A549 (cell line): ENCODE measurements at regions not wholly inside any gene's neighbourhood (a gene's known extent, or its start where the extent isn't known, plus 50 kb on each side); places are given as distances from the start of the nearest gene placed in this dataset.

Experiments used
- ATAC-seq, 2 experiments: fragments of 200-7000 bp in 1 of 2; fragments of >200 bp in 1 of 2; cut with Nextera tagmentation in 1 of 2; cut with Tn5 transposase in 1 of 2; 3 replicates each; pipeline versions ENCODE4 v1.8.0 to v1.9.1; 2018 to 2020; ENCODE audit warnings: mild to moderate bottlenecking in 1 of 2, moderate library complexity in 1 of 2
- CTCF ChIA-PET: fragments of 300-600 bp; sonication (Branson Sonifier 250); formaldehyde crosslinking; extraction: SDS; loops from one replicate; lab custom pipeline; 2021; ENCODE audit warnings: antibody characterized with exemption, inconsistent platforms; lab: Yijun Ruan, JAX
- POLR2A ChIA-PET: fragments of 350-600 bp; formaldehyde crosslinking; extraction: SDS; loops from one replicate; lab custom pipeline; 2021; ENCODE audit warnings: antibody characterized with exemption, inconsistent platforms; lab: Yijun Ruan, JAX
- DNase-seq, 2 experiments: peaks; one replicate each; pipeline versions ENCODE4 v3.0.0 to v3.0.0-alpha.2; 2011 to 2016; ENCODE audit warnings: low read depth in 1 of 2, low spot score in 1 of 2
- FAIRE-seq: peaks from 2 replicates; lab custom pipeline; 2011; peaks lifted over from hg19 to GRCh38; lab: Jason Lieb, UNC
- H3K27ac ChIP-seq, 2 experiments: fragments of >200 bp; sonication (Bioruptor Twin); formaldehyde crosslinking; 3 replicates each; pipeline ENCODE4 v1.5.1; 2016 to 2017
- H3K4me1 ChIP-seq: fragments of >200 bp; sonication (Bioruptor Twin); formaldehyde crosslinking; 3 replicates; pipeline ENCODE4 v1.6.1; 2016
- H3K4me2 ChIP-seq: fragments of >200 bp; sonication (Bioruptor Twin); formaldehyde crosslinking; 3 replicates; pipeline ENCODE4 v1.6.1; 2016
- H3K4me3 ChIP-seq: fragments of >200 bp; sonication (Bioruptor Twin); formaldehyde crosslinking; 3 replicates; pipeline ENCODE4 v1.5.1; 2016
- H3K9me3 ChIP-seq: fragments of >200 bp; sonication (Bioruptor Twin); formaldehyde crosslinking; 3 replicates; pipeline ENCODE4 v1.6.1; 2016
- BCL3 ChIP-seq: fragments of >200 bp; sonication (Bioruptor Twin); formaldehyde crosslinking; IDR thresholded peaks from 3 replicates; pipeline ENCODE4 v1.6.1; 2016
- CEBPB ChIP-seq, 2 experiments: fragments of >200 bp in 1 of 2; sonication (Bioruptor Twin) in 1 of 2; formaldehyde crosslinking in 1 of 2; IDR thresholded peaks; 2 replicates each; pipeline ENCODE4 v1.6.1; 2012 to 2016
- EHMT2 ChIP-seq: fragments of 200-600 bp; sonication (generic); IDR thresholded peaks from 2 replicates; pipeline ENCODE4 v1.6.1; 2016; ENCODE audit warnings: antibody characterized with exemption, low read depth, mild to moderate bottlenecking, moderate library complexity
- FOSL2 ChIP-seq, 2 experiments: fragments of 450-650 bp in 1 of 2; fragments of >200 bp in 1 of 2; sonication (Bioruptor Twin) in 1 of 2; formaldehyde crosslinking; IDR thresholded peaks; 2 replicates each; pipeline versions ENCODE4 v1.5.0 to v1.6.1; 2016 to 2020; ENCODE audit warnings: mild to moderate bottlenecking in 1 of 2, moderate library complexity in 1 of 2
- FOXS1 ChIP-seq: fragments of 250-450 bp; sonication (Bioruptor Pico); IDR thresholded peaks from 2 replicates; pipeline ENCODE4 v1.5.0; 2020; ENCODE audit warnings: mild to moderate bottlenecking, moderate library complexity
- HDAC2 ChIP-seq: fragments of 200-600 bp; sonication (generic); IDR thresholded peaks from 2 replicates; pipeline ENCODE4 v1.6.1; 2016
- HOXB5 ChIP-seq: fragments of 250-450 bp; sonication (Bioruptor Pico); IDR thresholded peaks from 2 replicates; pipeline ENCODE4 v1.5.0; 2020; ENCODE audit warnings: mild to moderate bottlenecking, moderate library complexity
- KDM1A ChIP-seq: fragments of 200-600 bp; sonication (generic); IDR thresholded peaks from 2 replicates; pipeline ENCODE4 v1.6.1; 2016; ENCODE audit warnings: low read depth, mild to moderate bottlenecking
- KDM5A ChIP-seq: fragments of 200-600 bp; sonication (generic); IDR thresholded peaks from 2 replicates; pipeline ENCODE4 v1.6.1; 2016; ENCODE audit warnings: antibody characterized with exemption, mild to moderate bottlenecking
- NR3C1 ChIP-seq: fragments of >200 bp; sonication (Bioruptor Twin); formaldehyde crosslinking; IDR thresholded peaks from 3 replicates; pipeline ENCODE4 v1.6.1; 2017
- POLR2A ChIP-seq: IDR thresholded peaks from 2 replicates; pipeline ENCODE4 v1.6.1; 2012; ENCODE audit warnings: mild to moderate bottlenecking, low read length
- RAD21 ChIP-seq, 2 experiments: fragments of >200 bp in 1 of 2; sonication (Bioruptor Twin) in 1 of 2; formaldehyde crosslinking in 1 of 2; IDR thresholded peaks in 1 of 2; conservative IDR thresholded peaks in 1 of 2; 2 replicates in 1 of 2; 3 replicates in 1 of 2; pipeline ENCODE4 v1.6.1; 2012 to 2018; ENCODE audit warnings: inconsistent platforms in 1 of 2
- RCOR1 ChIP-seq: fragments of 150-350 bp; IDR thresholded peaks from 2 replicates; pipeline ENCODE4 v1.6.1; 2014; ENCODE audit warnings: antibody characterized with exemption, low read length, low read depth
- RFX5 ChIP-seq: fragments of 450-650 bp; IDR thresholded peaks from 2 replicates; pipeline ENCODE4 v1.7.1; 2014; ENCODE audit warnings: antibody characterized with exemption, mild to moderate bottlenecking, moderate library complexity
- RNF2 ChIP-seq: fragments of 200-600 bp; sonication (generic); IDR thresholded peaks from 2 replicates; pipeline ENCODE4 v1.6.1; 2016; ENCODE audit warnings: low read depth, mild to moderate bottlenecking, antibody characterized with exemption, moderate library complexity, borderline replicate concordance
- SMC3 ChIP-seq: fragments of >200 bp; sonication (Bioruptor Twin); formaldehyde crosslinking; IDR thresholded peaks from 3 replicates; pipeline ENCODE4 v1.6.1; 2018; ENCODE audit warnings: inconsistent platforms
- SREBF2 ChIP-seq: fragments of 450-650 bp; IDR thresholded peaks from 2 replicates; pipeline ENCODE4 v1.6.1; 2014; ENCODE audit warnings: mild to moderate bottlenecking, moderate library complexity
- TP53 ChIP-seq: fragments of 250-450 bp; sonication (Bioruptor Pico); IDR thresholded peaks from 2 replicates; pipeline ENCODE4 v1.5.0; 2021; ENCODE audit warnings: mild to moderate bottlenecking, moderate library complexity
- WGBS: methylation state at CpG from one replicate; pipeline ENCODE4 v1.1.6; 2017; ENCODE audit errors: missing lambda C conversion rate; 5-methylcytosine and 5-hydroxymethylcytosine counted together
- TF ChIP-seq, protein P1 (sequence below): fragments of 200-600 bp; sonication (generic); IDR thresholded peaks from 2 replicates; pipeline ENCODE4 v1.6.1; 2016; ENCODE audit warnings: antibody characterized with exemption, mild to moderate bottlenecking, moderate library complexity
- TF ChIP-seq, protein P2 (sequence below): IDR thresholded peaks from 2 replicates; pipeline ENCODE4 v1.6.1; 2012

GRCh38 chrX:110425222-110426154 is 66.8 kb downstream of the RTL9 start:
- no peak for TF ChIP-seq FOXS1 (CRISPR knock-in tag)
- no peak for TF ChIP-seq CEBPB (IDR thresholded peaks at IDR 0.05)
- TF ChIP-seq, protein P1, sequence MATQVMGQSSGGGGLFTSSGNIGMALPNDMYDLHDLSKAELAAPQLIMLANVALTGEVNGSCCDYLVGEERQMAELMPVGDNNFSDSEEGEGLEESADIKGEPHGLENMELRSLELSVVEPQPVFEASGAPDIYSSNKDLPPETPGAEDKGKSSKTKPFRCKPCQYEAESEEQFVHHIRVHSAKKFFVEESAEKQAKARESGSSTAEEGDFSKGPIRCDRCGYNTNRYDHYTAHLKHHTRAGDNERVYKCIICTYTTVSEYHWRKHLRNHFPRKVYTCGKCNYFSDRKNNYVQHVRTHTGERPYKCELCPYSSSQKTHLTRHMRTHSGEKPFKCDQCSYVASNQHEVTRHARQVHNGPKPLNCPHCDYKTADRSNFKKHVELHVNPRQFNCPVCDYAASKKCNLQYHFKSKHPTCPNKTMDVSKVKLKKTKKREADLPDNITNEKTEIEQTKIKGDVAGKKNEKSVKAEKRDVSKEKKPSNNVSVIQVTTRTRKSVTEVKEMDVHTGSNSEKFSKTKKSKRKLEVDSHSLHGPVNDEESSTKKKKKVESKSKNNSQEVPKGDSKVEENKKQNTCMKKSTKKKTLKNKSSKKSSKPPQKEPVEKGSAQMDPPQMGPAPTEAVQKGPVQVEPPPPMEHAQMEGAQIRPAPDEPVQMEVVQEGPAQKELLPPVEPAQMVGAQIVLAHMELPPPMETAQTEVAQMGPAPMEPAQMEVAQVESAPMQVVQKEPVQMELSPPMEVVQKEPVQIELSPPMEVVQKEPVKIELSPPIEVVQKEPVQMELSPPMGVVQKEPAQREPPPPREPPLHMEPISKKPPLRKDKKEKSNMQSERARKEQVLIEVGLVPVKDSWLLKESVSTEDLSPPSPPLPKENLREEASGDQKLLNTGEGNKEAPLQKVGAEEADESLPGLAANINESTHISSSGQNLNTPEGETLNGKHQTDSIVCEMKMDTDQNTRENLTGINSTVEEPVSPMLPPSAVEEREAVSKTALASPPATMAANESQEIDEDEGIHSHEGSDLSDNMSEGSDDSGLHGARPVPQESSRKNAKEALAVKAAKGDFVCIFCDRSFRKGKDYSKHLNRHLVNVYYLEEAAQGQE = no peak
- Histone ChIP-seq H3K27ac (no peak overlapping the region), H3K9me3 (no peaks in the 10 kb centered on the region), H3K4me1 (no peaks in the 10 kb centered on the region), H3K4me2 (no peak overlapping the region), H3K4me3 (no peak overlapping the region)
- CTCF ChIA-PET = interaction anchor here (0.6 to 27.0 kb wide), 5 partner anchors 12 to 671 kb away, joined by 3 to 848 read pairs (median 4); no protein-coding TSS in a partner anchor
- ATAC-seq = no peak
- DNase-seq = no peak
- WGBS = 70% methylated on average over 9 of the region's 9 CpGs
- POLR2A ChIA-PET = no interaction called here
- no peak for FAIRE-seq

- POLR2A ChIA-PET = no interaction called here
- H3K4me3 ChIP-seq = no peak overlapping the region
- CTCF ChIA-PET = interaction anchor here (1.0 to 27.0 kb wide), 2 partner anchors 11 to 258 kb away, joined by 4 to 848 read pairs; no protein-coding TSS in a partner anchor
- DNase-seq (no peak), ATAC-seq (no peak), FAIRE-seq (no peak)
- no peak overlapping the region for H3K4me2 ChIP-seq
- WGBS = 42% methylated on average over 6 of the region's 6 CpGs
- H3K27ac ChIP-seq = no peak overlapping the region
- TF ChIP-seq RFX5 (no peak), RCOR1 (no peak), HDAC2 (no peak)
- H3K4me1 ChIP-seq = no peaks in the 10 kb centered on the region
- no peaks in the 10 kb centered on the region for H3K9me3 ChIP-seq
These were observed 67.5 kb downstream of the RTL9 start for GRCh38 chrX:110426155-110426504.

- TF ChIP-seq BCL3 (no peak), CEBPB (IDR thresholded peaks at IDR 0.05) (no peak), SMC3 (no peak), KDM1A (no peak), TP53 (no peak), FOXS1 (CRISPR knock-in tag) (no peak), RNF2 (no peak), RAD21 (conservative IDR thresholded peaks at IDR 0.05 in 1 of 2, IDR thresholded peaks at IDR 0.05 in 1 of 2) (no peak), POLR2A (no peak), EHMT2 (no peak), NR3C1 (no peak), HDAC2 (no peak), FOSL2 (IDR thresholded peaks at IDR 0.05) (no peak), FOSL2 (CRISPR knock-in tag; IDR thresholded peaks at IDR 0.05) (no peak), SREBF2 (no peak), KDM5A (no peak), HOXB5 (CRISPR knock-in tag) (no peak)
- TF ChIP-seq, protein P2, sequence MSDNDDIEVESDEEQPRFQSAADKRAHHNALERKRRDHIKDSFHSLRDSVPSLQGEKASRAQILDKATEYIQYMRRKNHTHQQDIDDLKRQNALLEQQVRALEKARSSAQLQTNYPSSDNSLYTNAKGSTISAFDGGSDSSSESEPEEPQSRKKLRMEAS = no peak
- no peak for FAIRE-seq
- CTCF ChIA-PET = interaction anchor here (1.6 to 27.0 kb wide), 2 partner anchors 8 to 258 kb away, joined by 7 to 848 read pairs; no protein-coding TSS in a partner anchor
- WGBS = 22% methylated on average over 1 of the region's 1 CpG
- H3K4me1 ChIP-seq = no peaks in the 10 kb centered on the region
- no peak overlapping the region for H3K4me2 ChIP-seq
- POLR2A ChIA-PET = no interaction called here
- no peak for ATAC-seq
- H3K9me3 ChIP-seq = no peaks in the 10 kb centered on the region
- no peak overlapping the region for H3K4me3 ChIP-seq
- DNase-seq = no peak
- H3K27ac ChIP-seq = no peak overlapping the region
These were observed 68.4 kb downstream of the RTL9 start for GRCh38 chrX:110427076-110427475.
